Stomach (tissue), 4 donors: ENCODE measurements at regions not wholly inside any gene's neighbourhood (a gene's known extent, or its start where the extent isn't known, plus 50 kb on each side); places are given as distances from the start of the nearest gene placed in this dataset.

Experiments
- CTCF ChIP-seq, 7 experiments: fragments of 450-650 bp in 4 of 7; fragments of 200-600 bp in 3 of 7; sonication (generic) in 3 of 7; IDR thresholded peaks; one replicate each; pipeline ENCODE4 v1.5.1; 2016 to 2019; ENCODE audit warnings: antibody characterized with exemption in 7 of 7, control low read depth in 2 of 7, mild to moderate bottlenecking in 1 of 7
- EP300 ChIP-seq: sonication (generic); formaldehyde crosslinking; IDR thresholded peaks from one replicate; pipeline ENCODE4 v1.6.1; 2017; ENCODE audit warnings: antibody characterized with exemption
- POLR2A ChIP-seq, 4 donors: fragments of 450-650 bp; IDR thresholded peaks; one replicate each; pipeline ENCODE4 v1.6.1; 2016; ENCODE audit warnings: antibody characterized with exemption in 4 of 4, control low read depth in 2 of 4, mild to moderate bottlenecking in 1 of 4, moderate library complexity in 1 of 4

- no peak for TF ChIP-seq CTCF (IDR thresholded peaks at IDR 0.05)
- no peak for TF ChIP-seq EP300
- TF ChIP-seq POLR2A (IDR thresholded peaks at IDR 0.05): no peak
Observed at GRCh38 chr17:14446825-14447224, 145.9 kb downstream of the HS3ST3B1 start.
